ENCODE measurements at regions not wholly inside any gene's neighbourhood (a gene's known extent, or its start where the extent isn't known, plus 50 kb on each side); places are given as distances from the start of the nearest gene placed in this dataset.

GRCh38 chr3:76266511-76266910 is 481.2 kb upstream of the ZNF717 start:
- no peak for TF ChIP-seq CTCF (IDR thresholded peaks at IDR 0.05; ENCODE audit: insufficient read depth, low read length, poor library complexity, severe bottlenecking)
- no peak for DNase-seq (ENCODE audit: extremely low read depth, insufficient read length)
- H3K36me3 ChIP-seq (ENCODE audit: control insufficient read depth, insufficient read depth, low read length), result no peaks in the 10 kb centered on the region
- H3K27me3 ChIP-seq (replicated peaks; ENCODE audit: control insufficient read depth, insufficient read depth, low read length), result no peaks in the 10 kb centered on the region
- H3K4me3 ChIP-seq (replicated peaks; ENCODE audit: low read depth, low read length), result no peak overlapping the region

DNA sequence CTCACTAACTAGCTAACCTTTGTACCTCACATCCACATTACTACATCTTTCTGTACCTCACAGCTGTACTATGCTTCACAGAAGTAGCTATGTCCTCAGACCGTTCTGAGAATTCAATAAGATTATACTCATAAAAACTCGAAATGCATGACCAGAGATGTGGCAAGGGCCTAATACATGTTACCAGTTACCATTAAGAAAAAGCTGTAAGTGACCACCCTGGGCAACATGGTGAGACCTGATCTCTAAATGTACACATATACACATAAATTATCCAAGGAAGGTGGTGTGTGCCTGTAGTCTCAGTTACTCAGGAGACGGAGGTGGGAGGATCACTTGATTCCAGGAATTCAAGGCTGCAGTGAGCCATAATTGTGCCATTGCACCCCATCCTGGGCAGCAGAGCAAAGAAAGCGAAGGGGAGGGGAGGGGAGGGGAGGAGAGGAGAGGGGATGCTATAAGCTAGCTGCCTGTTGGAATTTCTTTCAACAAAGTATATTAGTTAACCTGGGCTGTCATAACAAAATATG is 482.6 kb upstream of the ZNF717 start:
- TF ChIP-seq CTCF (IDR thresholded peaks at IDR 0.05; ENCODE audit: insufficient read depth, low read length, poor library complexity, severe bottlenecking), result no peak
- no peaks in the 10 kb centered on the region for H3K27me3 ChIP-seq (replicated peaks; ENCODE audit: control insufficient read depth, insufficient read depth, low read length)
- no peak overlapping the region for H3K4me3 ChIP-seq (replicated peaks; ENCODE audit: low read depth, low read length)
- H3K36me3 ChIP-seq (ENCODE audit: control insufficient read depth, insufficient read depth, low read length), result no peaks in the 10 kb centered on the region
- DNase-seq (ENCODE audit: extremely low read depth, insufficient read length), result no peak

DNA sequence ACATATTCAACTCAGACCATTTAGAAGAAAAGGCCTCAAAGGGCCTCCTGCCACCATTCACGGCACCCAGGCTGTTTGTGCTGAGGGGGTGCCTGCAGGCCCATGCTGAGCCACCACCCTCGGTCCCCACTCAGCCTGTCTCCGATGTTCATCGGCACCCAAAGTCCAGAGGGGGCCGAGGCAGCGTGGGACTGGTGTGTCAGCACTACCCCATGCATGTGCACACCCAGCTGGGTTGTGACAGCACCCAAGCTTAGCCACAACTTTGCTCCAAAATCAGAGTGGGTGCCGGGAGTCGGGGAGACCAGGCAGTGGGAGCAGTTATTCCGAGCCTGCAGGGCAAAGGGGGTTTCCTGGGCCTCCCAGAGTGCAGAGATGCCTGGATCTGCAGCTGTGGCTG is 508.5 kb upstream of the ZNF717 start:
- TF ChIP-seq CTCF (IDR thresholded peaks at IDR 0.05; ENCODE audit: insufficient read depth, low read length, poor library complexity, severe bottlenecking), result no peak
- Histone ChIP-seq H3K4me3 (replicated peaks; ENCODE audit: low read depth, low read length) (no peak overlapping the region), H3K27me3 (replicated peaks; ENCODE audit: control insufficient read depth, insufficient read depth, low read length) (no peaks in the 10 kb centered on the region), H3K36me3 (ENCODE audit: control insufficient read depth, insufficient read depth, low read length) (no peaks in the 10 kb centered on the region)
- DNase-seq (ENCODE audit: extremely low read depth, insufficient read length), result no peak

GRCh38 chr3:76300746-76301145 is 515.4 kb upstream of the ZNF717 start:
- H3K27me3 ChIP-seq (replicated peaks; ENCODE audit: control insufficient read depth, insufficient read depth, low read length), result no peaks in the 10 kb centered on the region
- TF ChIP-seq CTCF (IDR thresholded peaks at IDR 0.05; ENCODE audit: insufficient read depth, low read length, poor library complexity, severe bottlenecking), result no peak
- H3K36me3 ChIP-seq (ENCODE audit: control insufficient read depth, insufficient read depth, low read length), result no peaks in the 10 kb centered on the region
- no peak overlapping the region for H3K4me3 ChIP-seq (replicated peaks; ENCODE audit: low read depth, low read length)
- DNase-seq (ENCODE audit: extremely low read depth, insufficient read length), result no peak

DNA sequence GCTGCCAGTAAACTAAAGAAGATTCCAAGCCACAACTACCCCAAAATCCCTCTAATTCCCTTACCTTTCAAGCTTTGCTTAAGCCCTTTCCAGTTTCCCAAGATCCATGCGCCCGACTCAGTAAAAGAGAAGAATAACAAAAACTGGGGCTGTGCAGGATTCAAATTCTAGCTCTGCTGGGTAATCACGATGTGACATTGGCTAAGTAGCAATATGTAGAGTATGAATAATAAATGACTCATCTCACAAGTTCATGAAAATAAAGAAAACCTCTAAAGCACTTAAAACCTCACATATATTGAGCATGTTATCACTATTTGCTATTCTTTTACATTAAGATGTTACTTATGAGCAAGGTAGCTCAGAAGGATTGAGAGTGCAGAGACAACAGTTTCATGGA is 522.2 kb upstream of the ZNF717 start:
- DNase-seq (ENCODE audit: extremely low read depth, insufficient read length), result no peak
- no peak for TF ChIP-seq CTCF (IDR thresholded peaks at IDR 0.05; ENCODE audit: insufficient read depth, low read length, poor library complexity, severe bottlenecking)
- Histone ChIP-seq H3K27me3 (replicated peaks; ENCODE audit: control insufficient read depth, insufficient read depth, low read length) (no peaks in the 10 kb centered on the region), H3K36me3 (ENCODE audit: control insufficient read depth, insufficient read depth, low read length) (no peaks in the 10 kb centered on the region), H3K4me3 (replicated peaks; ENCODE audit: low read depth, low read length) (no peak overlapping the region)

GRCh38 chr3:76308541-76308940 is 523.2 kb upstream of the ZNF717 start:
- Histone ChIP-seq H3K36me3 (ENCODE audit: control insufficient read depth, insufficient read depth, low read length) (no peaks in the 10 kb centered on the region), H3K27me3 (replicated peaks; ENCODE audit: control insufficient read depth, insufficient read depth, low read length) (no peaks in the 10 kb centered on the region), H3K4me3 (replicated peaks; ENCODE audit: low read depth, low read length) (no peak overlapping the region)
- no peak for DNase-seq (ENCODE audit: extremely low read depth, insufficient read length)
- TF ChIP-seq CTCF (IDR thresholded peaks at IDR 0.05; ENCODE audit: insufficient read depth, low read length, poor library complexity, severe bottlenecking), result no peak
